HG02798 (cell line): ENCODE measurements at regions not wholly inside any gene's neighbourhood (a gene's known extent, or its start where the extent isn't known, plus 50 kb on each side); places are given as distances from the start of the nearest gene placed in this dataset.

ENCODE experiments used
- ATAC-seq: cut with Tn5 transposase; IDR thresholded peaks from one replicate; pipeline ENCODE4 v1.9.1; 2021; ENCODE audit warnings: mild to moderate bottlenecking; ENCODE audit not compliant: unreplicated experiment, poor library complexity

GRCh38 chr3:168490981-168491380 lies 395.3 kb upstream of the GOLIM4 start:
- ATAC-seq, result no peak

DNA sequence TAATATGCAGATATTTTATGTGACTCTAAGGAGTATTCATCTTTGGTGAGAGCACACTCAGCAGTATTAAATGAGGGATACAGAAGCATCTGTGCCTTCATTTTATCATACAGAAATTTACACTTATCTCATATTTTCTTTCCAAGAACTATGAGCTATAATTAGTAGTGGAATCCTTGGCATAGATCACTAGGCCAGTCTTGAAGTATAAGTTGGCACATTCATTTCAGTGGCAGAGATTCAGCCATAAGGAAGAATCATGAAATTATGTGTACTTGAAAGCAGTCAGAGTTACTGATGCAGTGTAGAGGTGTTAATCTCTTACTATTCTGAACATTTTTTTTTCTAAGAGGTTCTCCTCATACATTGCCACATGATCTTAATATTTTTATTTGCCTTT lies 393.6 kb upstream of the GOLIM4 start:
- ATAC-seq, result no peak

- ATAC-seq, result no peak
Measured at GRCh38 chr3:168485936-168486335, 390.2 kb upstream of the GOLIM4 start.

GRCh38 chr3:168476360-168476980 lies 380.7 kb upstream of the GOLIM4 start:
- no peak for ATAC-seq

- ATAC-seq, result no peak
Measured at GRCh38 chr3:168475704-168476103, 380.0 kb upstream of the GOLIM4 start.

- ATAC-seq, result no peak
Measured at GRCh38 chr3:168473334-168473890, 377.7 kb upstream of the GOLIM4 start.

DNA sequence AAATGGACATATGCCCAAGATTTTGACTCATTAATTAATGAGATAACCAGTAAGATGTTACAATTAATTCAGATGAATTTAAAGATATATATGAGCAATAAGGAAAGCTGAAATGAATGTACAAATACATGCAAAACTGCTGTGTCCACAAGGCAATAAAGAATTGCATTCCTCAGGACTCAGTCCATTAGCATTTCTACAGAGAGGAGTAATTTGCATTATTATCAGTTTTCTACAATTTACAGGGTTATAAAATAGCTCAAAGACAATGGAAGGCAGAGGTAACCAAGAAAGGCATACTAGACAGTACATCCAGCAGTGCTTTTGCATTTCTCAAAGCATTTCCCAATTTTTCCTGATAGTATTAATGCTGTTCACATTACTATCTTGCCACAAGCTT lies 377.1 kb upstream of the GOLIM4 start:
- no peak for ATAC-seq

- no peak for ATAC-seq
Measured at GRCh38 chr3:168470380-168470779, 374.7 kb upstream of the GOLIM4 start.

- no peak for ATAC-seq
Measured at GRCh38 chr3:168469436-168469835, 373.7 kb upstream of the GOLIM4 start.

GRCh38 chr3:168467115-168467714 lies 371.5 kb upstream of the GOLIM4 start:
- ATAC-seq, result peak; percentile 76

DNA sequence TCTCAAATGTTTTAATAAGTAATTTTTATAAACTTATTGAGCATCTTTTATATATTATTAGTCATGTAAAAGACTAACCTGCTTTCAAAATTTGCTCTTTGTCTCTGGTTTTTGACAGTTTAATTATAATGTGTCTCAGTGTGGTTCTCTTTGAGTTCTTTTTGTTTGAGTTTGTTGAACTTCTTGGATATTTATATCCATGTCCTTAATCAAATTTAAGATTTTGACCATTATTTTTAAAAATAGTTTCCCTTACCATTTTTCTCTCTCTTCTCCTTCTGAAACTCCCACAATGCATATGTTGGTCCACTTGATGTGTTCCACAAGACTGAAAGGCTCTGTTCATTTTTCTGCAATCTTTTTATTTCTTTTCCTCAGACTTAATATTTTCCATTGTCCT lies 366.1 kb upstream of the GOLIM4 start:
- ATAC-seq, result no peak

DNA sequence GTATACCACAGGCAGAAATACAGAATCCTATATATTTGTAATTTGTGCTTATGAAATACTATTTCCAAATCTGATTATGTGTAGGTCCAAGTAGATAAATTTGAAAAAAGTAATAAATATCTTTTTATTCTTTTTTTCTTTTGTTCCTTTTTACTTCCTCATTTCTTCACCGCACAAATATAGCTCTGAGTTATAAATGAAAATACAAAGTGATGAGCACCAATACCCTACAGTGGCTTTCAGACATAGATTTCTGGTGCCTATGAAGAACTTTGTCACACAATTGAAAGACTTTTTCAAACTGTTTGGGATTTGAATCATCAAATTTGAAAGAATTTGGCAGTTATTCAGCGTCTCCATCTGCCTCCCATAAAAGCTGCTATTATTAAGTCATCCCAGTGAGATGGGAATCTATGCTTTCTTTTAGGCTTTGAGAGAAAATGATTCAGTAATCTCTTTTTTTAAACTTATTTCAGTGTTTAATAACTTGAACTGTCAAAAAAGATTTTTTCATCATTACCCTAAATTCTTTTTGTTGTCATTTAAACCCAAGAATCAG lies 363.6 kb upstream of the GOLIM4 start:
- no peak for ATAC-seq

- ATAC-seq, result no peak
Measured at GRCh38 chr3:168457954-168458539, 362.3 kb upstream of the GOLIM4 start.

GRCh38 chr3:168455814-168456213 lies 360.1 kb upstream of the GOLIM4 start:
- no peak for ATAC-seq

- ATAC-seq, result no peak
Measured at GRCh38 chr3:168453623-168454022, 357.9 kb upstream of the GOLIM4 start.

GRCh38 chr3:168443965-168444364 lies 348.2 kb upstream of the GOLIM4 start:
- no peak for ATAC-seq

DNA sequence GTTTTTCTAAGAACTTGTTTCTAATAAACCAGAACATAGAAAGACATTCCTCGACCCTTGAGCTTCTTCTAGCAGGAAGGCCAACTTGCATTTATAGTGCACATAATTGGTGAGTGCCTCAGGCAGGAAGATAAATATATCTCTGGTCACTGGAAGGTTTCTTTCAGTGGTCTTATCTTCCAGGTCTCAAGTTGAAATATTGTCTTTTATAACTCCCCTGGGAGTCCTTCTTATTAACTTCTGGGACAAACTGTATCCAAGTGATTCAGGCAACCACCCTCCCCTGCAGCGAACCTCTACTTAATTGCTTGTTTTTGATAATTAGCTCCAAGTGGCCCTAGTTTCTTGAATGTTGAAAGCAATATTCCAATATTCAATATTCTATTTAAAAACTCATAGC lies 346.8 kb upstream of the GOLIM4 start:
- no peak for ATAC-seq

GRCh38 chr3:168436245-168436724 lies 340.6 kb upstream of the GOLIM4 start:
- no peak for ATAC-seq

DNA sequence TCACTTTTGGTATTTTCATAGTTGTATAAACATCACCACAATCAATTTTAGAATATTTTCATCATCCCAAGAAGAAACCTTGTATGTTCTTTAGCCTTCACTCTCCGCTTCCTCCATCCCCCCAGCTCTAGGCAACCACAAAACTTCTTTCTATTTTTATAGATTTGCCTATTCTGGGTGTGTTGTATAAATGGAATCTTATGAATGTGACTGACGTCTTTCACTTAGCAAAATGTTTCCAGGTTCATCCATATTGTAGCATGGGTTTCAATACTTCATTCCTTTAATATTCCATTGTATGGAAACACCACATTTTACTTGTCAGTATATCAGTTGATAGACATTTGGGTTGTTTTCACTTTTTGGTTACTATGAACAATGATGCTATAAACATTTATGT lies 335.8 kb upstream of the GOLIM4 start:
- no peak for ATAC-seq

DNA sequence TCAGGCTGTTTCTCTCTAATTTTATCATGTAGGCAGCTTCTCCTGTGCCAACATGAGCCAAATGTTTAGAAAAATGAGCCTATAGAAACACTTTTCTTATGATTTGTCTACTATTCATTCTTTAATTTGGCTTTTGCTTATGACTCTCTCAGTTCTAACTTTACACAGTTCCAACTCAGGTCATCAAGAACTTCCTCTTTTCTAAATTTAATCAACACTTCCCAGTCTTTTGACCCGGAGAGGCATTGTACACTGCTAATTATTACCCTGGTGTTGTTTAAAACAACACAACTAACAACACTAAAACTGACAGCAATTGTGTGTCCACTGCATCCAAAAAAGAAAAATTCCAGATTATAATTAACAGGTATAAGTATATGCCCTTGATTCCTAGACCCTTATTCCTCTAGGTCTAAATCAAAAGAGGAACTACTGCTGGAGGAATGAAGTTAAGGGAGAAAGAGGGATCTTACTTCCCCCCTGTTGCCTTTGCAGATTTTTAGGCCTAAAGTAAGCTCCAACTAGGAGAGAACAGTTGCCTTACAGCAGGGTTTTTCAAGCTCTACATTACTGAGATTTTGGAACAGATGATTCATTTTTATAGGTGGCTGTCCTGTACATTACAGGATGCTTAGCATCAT lies 332.2 kb upstream of the GOLIM4 start:
- no peak for ATAC-seq

GRCh38 chr3:168427156-168427555 lies 331.4 kb upstream of the GOLIM4 start:
- no peak for ATAC-seq
